Stimulated activated CD4-positive, alpha-beta T cell treated with anti-CD3 and anti-CD28 coated beads, Interleukin-2, amount 100 ng/mL, for 24 hours (primary cell): ENCODE measurements at regions not wholly inside any gene's neighbourhood (a gene's known extent, or its start where the extent isn't known, plus 50 kb on each side); places are given as distances from the start of the nearest gene placed in this dataset.
"Not testable (repeated sequence)": the region's sequence is repeated elsewhere in the genome, so short reads cannot be mapped to it uniquely, and the experiment has no call there.

Source experiments
- DNase-seq, 2 donors: peaks; one replicate each; pipeline ENCODE4 v3.0.0-alpha.2; 2020

- no peak for DNase-seq
Observed at GRCh38 chr1:195738966-195739650, 869.1 kb downstream of the KCNT2 start.

DNA sequence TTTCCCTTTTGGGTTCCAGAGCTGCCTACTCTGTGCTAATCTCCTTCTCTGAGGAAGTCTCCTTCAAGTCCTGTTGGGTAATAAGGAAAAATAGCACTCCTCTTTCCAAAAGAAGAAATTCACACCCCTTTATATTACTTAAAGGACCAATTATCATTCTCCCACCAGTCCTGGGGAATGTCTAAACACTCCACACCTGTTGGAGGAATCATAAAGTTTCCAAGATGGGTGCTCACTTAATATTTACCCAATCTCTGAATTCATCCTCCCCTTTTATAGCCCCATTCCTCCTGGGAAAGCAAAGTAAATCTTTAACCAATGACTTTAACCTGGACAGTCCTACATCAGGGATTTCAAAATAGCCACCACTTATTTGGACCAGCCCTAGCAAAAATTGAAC lies 873.1 kb downstream of the KCNT2 start:
- no peak for DNase-seq

GRCh38 chr1:195733826-195734225 lies 874.4 kb downstream of the KCNT2 start:
- DNase-seq = no peak

DNA sequence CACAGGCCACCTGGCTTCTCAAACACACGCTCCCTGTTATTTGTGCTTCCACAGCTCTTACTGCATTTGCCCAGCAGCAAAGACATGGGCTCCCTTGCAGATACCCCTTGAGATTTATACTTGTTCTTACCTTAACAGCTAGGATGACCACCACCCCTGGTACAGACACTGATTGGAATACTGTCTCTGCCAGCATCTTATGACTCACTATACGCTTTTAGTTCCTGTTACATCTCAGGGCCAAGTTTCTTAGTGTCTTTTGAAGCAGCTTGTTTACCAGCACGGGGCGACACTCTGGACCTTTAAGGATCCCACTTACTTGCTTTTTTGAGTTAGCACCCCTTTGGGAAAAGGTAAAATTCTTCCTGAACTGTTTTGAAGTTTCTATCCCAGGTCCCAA lies 874.8 kb downstream of the KCNT2 start:
- no peak for DNase-seq

DNA sequence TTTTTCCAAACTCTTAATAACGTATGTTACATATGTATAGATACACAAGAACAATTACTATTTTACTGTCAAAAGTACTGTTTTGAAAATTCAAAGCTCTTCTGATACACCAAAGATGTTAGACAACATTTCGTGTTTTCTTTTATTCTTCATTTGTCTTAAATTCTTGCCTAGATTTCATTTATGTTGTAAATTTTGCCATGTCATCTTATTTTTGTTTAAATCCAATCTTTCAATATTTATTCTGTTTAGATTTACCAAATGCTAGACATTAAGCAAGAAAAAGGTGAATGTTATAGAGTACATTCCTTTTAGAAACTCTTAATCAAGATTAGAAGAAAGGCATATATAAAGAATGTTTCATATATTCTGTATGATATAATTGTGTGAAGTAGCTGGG lies 876.9 kb downstream of the KCNT2 start:
- DNase-seq = no peak

GRCh38 chr1:195723796-195724194 lies 884.4 kb downstream of the KCNT2 start:
- no peak for DNase-seq

GRCh38 chr1:195722852-195723795 lies 885.1 kb downstream of the KCNT2 start:
- DNase-seq = not testable (repeated sequence)

- not testable (repeated sequence) for DNase-seq
Observed at GRCh38 chr1:195722146-195722545, 886.1 kb downstream of the KCNT2 start.

GRCh38 chr1:195721210-195721971 lies 886.8 kb downstream of the KCNT2 start:
- DNase-seq = no peak

- no peak for DNase-seq
Observed at GRCh38 chr1:195717651-195718050, 890.6 kb downstream of the KCNT2 start.

GRCh38 chr1:195715652-195716051 lies 892.6 kb downstream of the KCNT2 start:
- no peak for DNase-seq

GRCh38 chr1:195714248-195714647 lies 894.0 kb downstream of the KCNT2 start:
- DNase-seq = no peak

- no peak for DNase-seq
Observed at GRCh38 chr1:195709821-195710220, 898.4 kb downstream of the KCNT2 start.

DNA sequence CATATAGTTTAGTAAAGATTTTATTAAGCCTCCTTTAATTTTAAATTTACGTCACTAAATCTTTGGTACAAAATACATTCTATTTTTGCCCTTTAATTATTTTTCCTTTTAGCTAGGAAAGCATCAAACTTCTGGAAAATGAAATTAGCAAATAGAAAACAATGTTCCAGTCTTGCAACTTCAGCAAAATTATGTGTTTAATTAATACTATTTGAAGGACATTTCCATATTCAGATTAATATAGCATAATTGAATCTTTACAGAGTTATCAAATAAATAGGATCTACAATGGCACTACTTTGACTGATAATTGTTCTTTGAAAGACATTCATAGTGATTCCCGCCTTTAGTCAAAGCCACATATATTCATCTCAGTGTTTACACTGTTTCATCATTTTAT lies 904.2 kb downstream of the KCNT2 start:
- no peak for DNase-seq

GRCh38 chr1:195701149-195701548 lies 907.1 kb downstream of the KCNT2 start:
- no peak for DNase-seq

DNA sequence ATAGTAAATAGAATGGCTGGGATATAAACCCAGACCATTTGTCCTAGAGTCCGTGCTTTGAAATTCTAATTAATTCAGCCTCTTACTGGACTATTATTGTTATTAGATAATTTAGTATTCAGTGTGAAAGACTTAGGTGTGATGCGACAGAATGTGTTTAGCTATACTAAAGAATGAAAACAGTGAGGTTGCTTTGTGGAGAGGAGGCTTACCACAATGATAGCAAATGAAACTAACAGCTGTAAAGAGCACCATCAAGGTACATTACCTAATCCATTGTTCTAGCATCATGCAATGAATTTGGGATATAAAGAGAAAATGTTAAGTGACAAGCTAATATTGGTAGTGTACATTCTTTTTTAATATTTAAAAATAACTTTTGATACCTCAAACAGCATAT lies 911.1 kb downstream of the KCNT2 start:
- no peak for DNase-seq

- no peak for DNase-seq
Observed at GRCh38 chr1:195686764-195687163, 921.5 kb downstream of the KCNT2 start.

DNA sequence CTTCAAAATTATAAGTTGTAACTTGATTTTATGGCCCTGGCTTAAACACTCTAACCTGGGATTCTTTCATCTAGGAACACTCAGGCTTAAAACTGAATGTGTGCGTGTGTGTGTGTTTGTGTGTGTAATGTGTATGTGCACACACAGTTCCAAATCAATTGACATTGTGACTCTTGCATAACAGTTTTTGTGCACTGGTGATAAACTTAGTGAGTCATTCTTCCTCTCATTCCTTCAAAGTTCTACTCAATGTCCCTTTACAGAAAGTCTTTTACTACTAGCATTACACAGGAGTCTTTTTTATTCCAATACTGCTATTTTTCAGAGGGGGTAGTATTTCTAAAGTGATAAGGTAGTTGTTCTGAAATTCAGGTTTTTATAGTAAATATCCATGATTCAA lies 943.6 kb downstream of the KCNT2 start:
- no peak for DNase-seq

- no peak for DNase-seq
Observed at GRCh38 chr1:195663549-195664280, 944.5 kb downstream of the KCNT2 start.

- no peak for DNase-seq
Observed at GRCh38 chr1:195656780-195657179, 951.5 kb downstream of the KCNT2 start.

GRCh38 chr1:195648875-195649274 lies 959.4 kb downstream of the KCNT2 start:
- DNase-seq = not testable (repeated sequence)

DNA sequence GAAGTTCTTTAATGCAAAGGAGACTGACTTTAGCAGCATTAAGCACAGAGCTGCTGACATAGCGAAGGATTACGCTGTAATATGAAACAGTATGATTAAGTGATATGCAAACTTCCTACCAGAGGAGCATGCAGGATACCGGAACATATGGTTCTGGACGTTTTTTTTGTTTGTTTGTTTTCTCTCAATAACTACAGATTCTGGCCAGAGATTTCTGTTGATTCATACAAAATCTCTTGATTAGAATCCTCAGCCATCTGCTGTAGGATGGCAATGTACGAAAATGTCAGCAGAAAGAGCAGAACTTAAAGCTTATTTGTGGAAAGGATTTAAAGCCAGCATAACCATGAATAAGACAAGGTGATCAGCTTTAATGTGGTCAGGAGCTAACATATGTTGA lies 970.7 kb downstream of the KCNT2 start:
- no peak for DNase-seq

- DNase-seq = no peak
Observed at GRCh38 chr1:195618287-195618686, 990.0 kb downstream of the KCNT2 start.
